LNCAP (cell line): ENCODE measurements at regions not wholly inside any gene's neighbourhood (a gene's known extent, or its start where the extent isn't known, plus 50 kb on each side); places are given as distances from the start of the nearest gene placed in this dataset.

Experiments
- CTCF ChIP-seq: fragments of 450-650 bp; IDR thresholded peaks from 2 replicates; pipeline ENCODE4 v1.5.1; 2017; ENCODE audit warnings: mild to moderate bottlenecking

- no peak for TF ChIP-seq CTCF
Measured at GRCh38 chr4:108567831-108568230, 52.5 kb upstream of the RPL34 start.

DNA sequence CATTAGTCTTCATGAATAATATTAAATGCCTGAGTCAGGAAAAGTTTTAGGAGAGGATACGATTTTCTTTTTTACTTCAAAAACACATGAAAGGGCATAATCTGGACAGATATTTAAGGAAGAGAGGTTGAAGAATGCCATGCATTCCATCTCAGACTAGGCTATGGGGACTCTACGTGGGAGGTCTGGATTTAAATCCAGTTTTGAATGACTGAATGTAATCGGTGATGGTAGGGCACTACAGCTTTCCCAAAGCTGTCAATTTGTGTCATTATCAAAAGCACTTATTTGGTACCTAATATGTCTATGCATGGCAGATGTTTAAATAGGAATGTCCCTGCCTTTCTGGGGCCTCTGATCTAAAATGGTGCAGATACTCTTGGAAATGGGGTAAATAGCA is 59.3 kb upstream of the RPL34 start:
- TF ChIP-seq CTCF = no peak

GRCh38 chr4:108560616-108561015 is 59.8 kb upstream of the RPL34 start:
- no peak for TF ChIP-seq CTCF

DNA sequence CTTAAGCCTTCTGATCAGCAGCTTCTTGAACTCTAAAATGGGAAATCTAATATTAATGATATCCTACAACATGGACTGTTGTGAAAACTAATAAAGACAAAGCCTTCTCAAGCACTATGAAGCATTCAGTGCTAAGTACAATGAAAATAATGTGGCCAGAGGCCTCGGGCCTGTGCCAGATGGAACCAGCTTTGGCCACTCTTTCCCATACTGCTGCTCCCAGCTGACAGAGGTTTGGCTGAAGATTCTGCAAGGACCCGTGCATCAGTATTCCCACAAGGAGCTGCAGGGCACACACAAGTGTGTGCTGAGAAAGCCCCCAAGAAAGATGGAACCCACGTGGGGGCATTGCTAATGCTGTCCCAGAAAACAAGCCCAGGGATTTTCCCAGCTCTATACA is 60.5 kb upstream of the RPL34 start:
- TF ChIP-seq CTCF = no peak

- no peak for TF ChIP-seq CTCF
Measured at GRCh38 chr4:108559068-108559793, 61.1 kb upstream of the RPL34 start.

DNA sequence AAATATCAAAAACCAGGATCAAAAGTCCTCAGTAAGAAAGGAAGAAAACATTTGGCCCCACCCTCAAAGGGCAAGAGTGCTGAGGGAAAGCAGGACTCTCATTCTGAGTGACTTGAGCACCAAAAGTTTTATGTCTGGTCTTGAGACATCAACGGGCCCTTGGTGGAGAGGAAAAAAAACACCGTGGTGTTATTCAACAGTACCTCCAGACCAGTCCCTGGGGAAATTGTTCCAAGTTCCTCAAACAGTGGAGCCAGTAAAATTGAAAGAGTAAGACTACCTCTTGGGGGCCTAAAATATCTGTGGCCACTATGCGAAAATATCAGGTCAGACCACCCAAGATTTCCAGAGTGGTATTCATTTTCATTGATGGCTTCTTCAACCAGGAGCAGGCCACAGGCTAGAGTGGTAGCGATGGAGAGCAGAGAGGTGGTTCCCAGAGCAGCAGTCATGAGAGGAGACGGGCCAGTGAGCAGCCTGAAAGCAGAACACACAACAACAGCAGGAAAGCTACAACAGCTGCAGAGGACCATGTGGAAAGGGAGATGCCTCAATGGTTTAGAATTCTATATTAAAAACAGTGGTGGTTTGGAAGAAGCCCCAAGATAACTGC is 63.7 kb upstream of the RPL34 start:
- no peak for TF ChIP-seq CTCF

- no peak for TF ChIP-seq CTCF
Measured at GRCh38 chr4:108556166-108556565, 64.2 kb upstream of the RPL34 start.
